ENCODE measurements at regions not wholly inside any gene's neighbourhood (a gene's known extent, or its start where the extent isn't known, plus 50 kb on each side); places are given as distances from the start of the nearest gene placed in this dataset.

GRCh38 chr4:122996350-122996749 is 74.0 kb upstream of the NUDT6 start:
- Histone ChIP-seq H3K4me3 (no peak overlapping the region), H3K27ac (ENCODE audit: control insufficient read depth, insufficient read depth) (no peak overlapping the region), H3K4me2 (ENCODE audit: control insufficient read depth, insufficient read depth) (no peak overlapping the region), H3K9me3 (replicated peaks; ENCODE audit: control insufficient read depth, insufficient read depth, low read length) (no peaks in the 10 kb centered on the region), H3K27me3 (replicated peaks in 1 of 2; ENCODE audit: control insufficient read depth in 2 of 2, insufficient read depth in 2 of 2, low read length in 1 of 2) (no peaks in the 10 kb centered on the region), H3K4me1 (ENCODE audit: control insufficient read depth, insufficient read depth, low read length) (no peaks in the 10 kb centered on the region), H2AFZ (ENCODE audit: control insufficient read depth, low read depth, low read length) (no peak overlapping the region), H3K79me2 (ENCODE audit: control insufficient read depth, insufficient read depth, low read length) (no peaks in the 10 kb centered on the region), H3K9ac (ENCODE audit: control insufficient read depth, insufficient read depth, low read length) (no peak overlapping the region), H3K36me3 (ENCODE audit: control insufficient read depth in 2 of 2, insufficient read depth in 2 of 2, low read length in 1 of 2) (no peaks in the 10 kb centered on the region), H4K20me1 (ENCODE audit: control insufficient read depth, insufficient read depth) (no peaks in the 10 kb centered on the region)
- 93% methylated on average over 1 of the region's 1 CpG for WGBS (ENCODE audit: insufficient coverage, insufficient replicate concordance, low lambda C conversion rate, missing lambda C conversion rate)
- BruUV-seq (replicated peaks), result no TSS peak
- ATAC-seq, result no peak
- ChIA-PET SMC1A (ENCODE audit: uncharacterized antibody, unreplicated experiment) (interaction anchor here (0.5 kb wide), 1 partner anchor 1322 kb away, joined by 3 read pairs; no protein-coding TSS in a partner anchor), RAD21 (ENCODE audit: unreplicated experiment) (no interaction called here), POLR2A (no interaction called here), CTCF (no interaction called here)
- in situ Hi-C loops (cut with MboI), result no loop called here
- intact Hi-C loops (cut with micrococcal nuclease; ENCODE audit: unreplicated experiment), result no loop called here
- no peak for TF ChIP-seq NBN (IDR thresholded peaks at IDR 0.05)
- TF ChIP-seq SUZ12 (IDR thresholded peaks at IDR 0.05; ENCODE audit: unreplicated experiment), result no peak
- TF ChIP-seq ELK1 (IDR thresholded peaks at IDR 0.05; ENCODE audit: low read depth, low read length), result no peak
- TF ChIP-seq BCL11A (IDR thresholded peaks at IDR 0.05; ENCODE audit: low read depth, low read length), result no peak
- no peak for TF ChIP-seq ETV6 (conservative IDR thresholded peaks at IDR 0.05 in 1 of 2, IDR thresholded peaks at IDR 0.05 in 1 of 2; ENCODE audit: borderline replicate concordance in 1 of 2, low read depth in 1 of 2)
- no peak for TF ChIP-seq ZNF217 (IDR thresholded peaks at IDR 0.05)
- TF ChIP-seq, protein P1, sequence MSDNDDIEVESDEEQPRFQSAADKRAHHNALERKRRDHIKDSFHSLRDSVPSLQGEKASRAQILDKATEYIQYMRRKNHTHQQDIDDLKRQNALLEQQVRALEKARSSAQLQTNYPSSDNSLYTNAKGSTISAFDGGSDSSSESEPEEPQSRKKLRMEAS (IDR thresholded peaks at IDR 0.05; ENCODE audit: low read depth, low read length), result no peak
- TF ChIP-seq SIN3A (IDR thresholded peaks at IDR 0.05; ENCODE audit: low read depth, low read length), result no peak
- no peak for DNase-seq (ENCODE audit: low read depth, low spot score)
- no peak for FAIRE-seq
